ENCODE measurements at regions not wholly inside any gene's neighbourhood (a gene's known extent, or its start where the extent isn't known, plus 50 kb on each side); places are given as distances from the start of the nearest gene placed in this dataset.

DNA sequence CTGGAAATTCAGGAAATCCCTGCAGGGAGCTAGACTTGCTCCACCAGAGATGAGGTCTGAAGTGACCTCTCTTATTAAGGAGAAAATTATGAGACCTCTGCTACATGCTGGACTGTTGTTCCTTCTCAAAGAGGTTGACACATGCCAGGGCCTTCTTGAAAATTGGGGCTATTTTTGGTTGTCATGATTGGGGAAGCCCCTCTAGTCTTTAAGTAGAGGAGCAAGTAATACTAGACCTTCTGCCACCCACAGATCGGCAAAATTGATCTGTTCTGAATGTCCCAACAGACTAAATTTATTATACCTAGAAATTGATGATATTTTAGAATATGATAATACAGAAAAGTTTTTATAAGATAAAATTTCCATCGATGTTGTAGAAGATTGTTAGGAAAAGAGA is 160.8 kb upstream of the GRB10 start:
- ChIA-PET POLR2A (ENCODE audit: low non-redundant PET) (no interaction called here), CTCF (no interaction called here)
- Histone ChIP-seq H3K4me3 (ENCODE audit: low read depth, low read length, poor library complexity, severe bottlenecking) (no peak overlapping the region), H3K4me1 (ENCODE audit: insufficient read depth, low read length, poor library complexity, severe bottlenecking) (no peaks in the 10 kb centered on the region), H3K36me3 (ENCODE audit: insufficient read depth, low read length, poor library complexity, severe bottlenecking) (no peaks in the 10 kb centered on the region), H3K27me3 (replicated peaks; ENCODE audit: insufficient read depth, low read depth, low read length, poor library complexity) (no peaks in the 10 kb centered on the region), H3K27ac (ENCODE audit: low read depth, low read length, poor library complexity, severe bottlenecking) (no peak overlapping the region), H3K9me3 (ENCODE audit: low read depth, low read length, poor library complexity, severe bottlenecking) (peaks cover 34% of the 10 kb centered on the region)
- BruUV-seq (replicated peaks) = no TSS peak
- intact Hi-C loops (cut with micrococcal nuclease; ENCODE audit: unreplicated experiment) = no loop called here
- no peak for TF ChIP-seq EZH2 (IDR thresholded peaks at IDR 0.05; ENCODE audit: borderline replicate concordance, low read depth, low read length, poor library complexity, severe bottlenecking)
- TF ChIP-seq, protein P1, sequence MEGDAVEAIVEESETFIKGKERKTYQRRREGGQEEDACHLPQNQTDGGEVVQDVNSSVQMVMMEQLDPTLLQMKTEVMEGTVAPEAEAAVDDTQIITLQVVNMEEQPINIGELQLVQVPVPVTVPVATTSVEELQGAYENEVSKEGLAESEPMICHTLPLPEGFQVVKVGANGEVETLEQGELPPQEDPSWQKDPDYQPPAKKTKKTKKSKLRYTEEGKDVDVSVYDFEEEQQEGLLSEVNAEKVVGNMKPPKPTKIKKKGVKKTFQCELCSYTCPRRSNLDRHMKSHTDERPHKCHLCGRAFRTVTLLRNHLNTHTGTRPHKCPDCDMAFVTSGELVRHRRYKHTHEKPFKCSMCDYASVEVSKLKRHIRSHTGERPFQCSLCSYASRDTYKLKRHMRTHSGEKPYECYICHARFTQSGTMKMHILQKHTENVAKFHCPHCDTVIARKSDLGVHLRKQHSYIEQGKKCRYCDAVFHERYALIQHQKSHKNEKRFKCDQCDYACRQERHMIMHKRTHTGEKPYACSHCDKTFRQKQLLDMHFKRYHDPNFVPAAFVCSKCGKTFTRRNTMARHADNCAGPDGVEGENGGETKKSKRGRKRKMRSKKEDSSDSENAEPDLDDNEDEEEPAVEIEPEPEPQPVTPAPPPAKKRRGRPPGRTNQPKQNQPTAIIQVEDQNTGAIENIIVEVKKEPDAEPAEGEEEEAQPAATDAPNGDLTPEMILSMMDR (conservative IDR thresholded peaks at IDR 0.05; ENCODE audit: low read depth, low read length) = no peak
- DNase-seq (ENCODE audit: low spot score) = no peak

DNA sequence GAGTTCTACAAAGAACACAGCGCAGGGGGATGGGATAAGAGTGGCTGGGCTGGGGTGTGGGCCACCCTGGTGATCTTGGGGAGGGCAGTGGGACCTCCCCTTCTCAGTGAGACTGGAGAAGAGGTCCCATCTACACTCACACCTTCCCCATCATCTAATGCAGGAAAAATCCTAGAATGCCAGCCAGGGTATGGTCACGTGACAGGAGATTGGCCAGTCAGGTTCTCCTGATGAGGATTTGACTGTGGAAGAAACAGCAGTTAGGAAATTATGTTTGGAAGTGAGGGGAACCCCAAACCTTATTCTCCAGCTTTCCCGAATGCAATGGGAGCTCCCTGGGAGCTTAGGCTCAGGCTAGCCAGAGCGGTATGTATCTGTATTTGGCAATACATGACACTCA is 158.8 kb upstream of the GRB10 start:
- TF ChIP-seq, protein P1 (conservative IDR thresholded peaks at IDR 0.05; ENCODE audit: low read depth, low read length) = no peak
- TF ChIP-seq EZH2 (IDR thresholded peaks at IDR 0.05; ENCODE audit: borderline replicate concordance, low read depth, low read length, poor library complexity, severe bottlenecking) = no peak

DNA sequence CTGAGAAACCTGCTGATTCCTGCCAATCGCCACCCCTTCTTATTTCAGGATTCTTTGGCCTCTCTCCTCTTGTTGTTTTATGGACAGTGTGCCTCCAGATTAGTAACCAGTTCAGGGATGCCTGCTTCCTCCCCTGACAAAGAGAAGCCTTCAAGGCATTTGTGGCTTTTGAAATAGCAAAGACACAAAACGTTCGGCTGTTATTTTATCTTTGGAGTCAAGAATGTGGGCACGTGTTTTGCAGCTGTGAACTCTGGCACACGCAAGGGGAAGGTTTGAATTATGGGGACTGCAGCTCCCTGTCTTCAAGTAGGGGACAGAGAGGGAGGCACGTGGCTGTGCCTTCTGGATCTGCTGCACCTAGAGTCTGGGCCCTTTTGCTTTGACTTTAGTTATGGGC is 157.9 kb upstream of the GRB10 start:
- no peak for DNase-seq (ENCODE audit: low spot score)
- no peak for TF ChIP-seq EZH2 (IDR thresholded peaks at IDR 0.05; ENCODE audit: borderline replicate concordance, low read depth, low read length, poor library complexity, severe bottlenecking)
- TF ChIP-seq, protein P1 (conservative IDR thresholded peaks at IDR 0.05; ENCODE audit: low read depth, low read length) = no peak
- intact Hi-C loops (cut with micrococcal nuclease; ENCODE audit: unreplicated experiment) = no loop called here
- Histone ChIP-seq H3K27me3 (replicated peaks; ENCODE audit: insufficient read depth, low read depth, low read length, poor library complexity) (no peaks in the 10 kb centered on the region), H3K4me1 (ENCODE audit: insufficient read depth, low read length, poor library complexity, severe bottlenecking) (no peaks in the 10 kb centered on the region), H3K4me3 (ENCODE audit: low read depth, low read length, poor library complexity, severe bottlenecking) (no peak overlapping the region), H3K27ac (ENCODE audit: low read depth, low read length, poor library complexity, severe bottlenecking) (no peak overlapping the region), H3K9me3 (ENCODE audit: low read depth, low read length, poor library complexity, severe bottlenecking) (peaks cover 28% of the 10 kb centered on the region), H3K36me3 (ENCODE audit: insufficient read depth, low read length, poor library complexity, severe bottlenecking) (no peaks in the 10 kb centered on the region)
- ChIA-PET POLR2A (ENCODE audit: low non-redundant PET) (no interaction called here), CTCF (no interaction called here)
- BruUV-seq (replicated peaks) = no TSS peak

More for the DNA sequence above, 158.8 kb upstream of the GRB10 start:
- Histone ChIP-seq H3K36me3 (ENCODE audit: insufficient read depth, low read length, poor library complexity, severe bottlenecking) (no peaks in the 10 kb centered on the region), H3K4me3 (ENCODE audit: low read depth, low read length, poor library complexity, severe bottlenecking) (no peak overlapping the region), H3K27me3 (replicated peaks; ENCODE audit: insufficient read depth, low read depth, low read length, poor library complexity) (no peaks in the 10 kb centered on the region), H3K4me1 (ENCODE audit: insufficient read depth, low read length, poor library complexity, severe bottlenecking) (no peaks in the 10 kb centered on the region), H3K9me3 (ENCODE audit: low read depth, low read length, poor library complexity, severe bottlenecking) (peaks cover 28% of the 10 kb centered on the region), H3K27ac (ENCODE audit: low read depth, low read length, poor library complexity, severe bottlenecking) (no peak overlapping the region)
- ChIA-PET POLR2A (ENCODE audit: low non-redundant PET) (no interaction called here), CTCF (no interaction called here)
- intact Hi-C loops (cut with micrococcal nuclease; ENCODE audit: unreplicated experiment) = no loop called here
- no TSS peak for BruUV-seq (replicated peaks)
- DNase-seq (ENCODE audit: low spot score) = no peak
